NT2/D1 (cell line): ENCODE measurements at regions not wholly inside any gene's neighbourhood (a gene's known extent, or its start where the extent isn't known, plus 50 kb on each side); places are given as distances from the start of the nearest gene placed in this dataset.

Experiments
- DNase-seq: peaks from one replicate; pipeline ENCODE4 v3.0.0-alpha.2; 2011; ENCODE audit warnings: low read depth, low spot score
- H3K27me3 ChIP-seq: 2 replicates; pipeline ENCODE4 v1.6.0; 2011; ENCODE audit warnings: mild to moderate bottlenecking; ENCODE audit not compliant: insufficient read length, insufficient read depth
- H3K36me3 ChIP-seq: 2 replicates; pipeline ENCODE4 v1.6.1; 2011; ENCODE audit warnings: mild to moderate bottlenecking, low read length, mixed read lengths; ENCODE audit not compliant: insufficient read depth, insufficient read length
- H3K4me1 ChIP-seq: 2 replicates; pipeline ENCODE4 v1.5.1; 2011; ENCODE audit not compliant: insufficient read depth, insufficient read length
- H3K4me3 ChIP-seq: 2 replicates; pipeline ENCODE4 v1.5.1; 2011; ENCODE audit warnings: low read depth; ENCODE audit not compliant: insufficient read length
- H3K9ac ChIP-seq: 2 replicates; pipeline ENCODE4 v1.6.0; 2011; ENCODE audit warnings: low read depth; ENCODE audit not compliant: insufficient read length
- H3K9me3 ChIP-seq: 2 replicates; pipeline ENCODE4 v1.5.1; 2011; ENCODE audit warnings: mild to moderate bottlenecking, low read length; ENCODE audit not compliant: insufficient read depth
- SUZ12 ChIP-seq: IDR thresholded peaks from 2 replicates; pipeline ENCODE4 v1.6.1; 2011; ENCODE audit not compliant: insufficient read length, insufficient read depth; ENCODE audit errors: extremely low read depth
- YY1 ChIP-seq: IDR thresholded peaks from 2 replicates; pipeline ENCODE4 v1.6.1; 2011; ENCODE audit not compliant: insufficient read length, insufficient read depth
- ZNF274 ChIP-seq: IDR thresholded peaks from 2 replicates; pipeline ENCODE4 v1.6.1; 2011; ENCODE audit warnings: mild to moderate bottlenecking, low read depth, low read length

DNA sequence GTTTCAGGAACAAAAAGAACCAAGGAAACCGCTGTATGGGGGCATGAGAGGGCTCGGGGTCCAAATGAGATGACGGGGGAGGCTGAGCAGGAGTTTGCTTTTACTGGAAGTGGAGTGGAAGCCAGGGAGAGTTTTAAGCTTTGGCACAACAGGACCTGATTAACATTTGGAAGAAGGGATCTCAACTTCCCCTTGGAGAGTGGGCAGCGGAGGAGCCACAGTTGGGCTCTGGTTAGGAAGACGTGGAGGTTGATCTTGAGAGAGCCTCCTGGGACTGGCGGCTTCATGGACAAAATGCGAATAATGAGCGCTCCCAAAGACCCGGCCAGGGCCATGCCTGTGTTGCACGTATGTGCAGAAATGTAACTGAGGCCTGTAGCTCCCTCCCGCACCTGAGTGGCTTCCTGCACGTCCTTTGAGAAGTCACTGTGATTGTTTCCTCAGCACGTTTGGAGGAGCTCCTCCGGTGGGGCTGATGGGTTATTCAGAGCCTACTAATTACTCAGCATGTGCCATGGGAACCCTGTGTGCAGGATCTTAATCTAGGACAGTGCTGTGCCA lies 595.3 kb upstream of the MGMT start:
- Histone ChIP-seq H3K9me3 (no peaks in the 10 kb centered on the region), H3K4me1 (no peaks in the 10 kb centered on the region), H3K9ac (no peak overlapping the region), H3K36me3 (no peaks in the 10 kb centered on the region), H3K27me3 (no peaks in the 10 kb centered on the region), H3K4me3 (no peak overlapping the region)
- TF ChIP-seq YY1 (no peak), ZNF274 (no peak), SUZ12 (no peak)
- DNase-seq = no peak

DNA sequence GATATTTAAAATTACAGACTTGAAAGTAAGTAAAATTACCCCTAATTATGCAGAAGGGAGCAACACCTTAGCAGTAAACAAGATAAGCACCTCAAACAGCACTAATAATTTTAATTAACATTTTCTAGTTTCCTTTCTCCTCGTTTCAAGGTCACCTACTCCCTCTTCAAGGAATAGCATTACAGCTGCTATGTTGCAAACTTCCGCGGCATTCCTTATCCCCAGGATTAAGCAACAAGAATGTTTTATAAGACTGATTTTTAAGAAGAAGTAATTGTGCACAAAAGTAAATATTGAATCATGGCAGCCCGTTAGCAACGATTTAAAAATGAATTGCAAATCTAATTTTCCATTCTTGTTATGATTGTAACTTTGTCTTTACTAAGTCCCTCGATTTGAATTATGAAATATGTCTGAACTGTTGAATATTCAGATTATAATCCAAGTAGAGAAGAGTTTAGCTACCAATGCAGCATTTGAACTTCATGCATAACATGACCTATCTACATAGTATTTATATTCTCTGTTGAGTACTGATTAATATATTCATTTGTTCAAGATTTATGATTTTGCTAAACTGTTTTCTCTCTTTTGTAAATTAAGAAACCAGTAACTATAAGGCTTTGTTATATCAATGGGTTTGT lies 593.5 kb upstream of the MGMT start:
- H3K9ac ChIP-seq = no peak overlapping the region
- no peak overlapping the region for H3K4me3 ChIP-seq
- H3K9me3 ChIP-seq = no peaks in the 10 kb centered on the region
- H3K4me1 ChIP-seq = no peaks in the 10 kb centered on the region
- DNase-seq = no peak
- TF ChIP-seq ZNF274 (no peak), YY1 (no peak), SUZ12 (no peak)
- no peaks in the 10 kb centered on the region for H3K27me3 ChIP-seq
- H3K36me3 ChIP-seq = no peaks in the 10 kb centered on the region

DNA sequence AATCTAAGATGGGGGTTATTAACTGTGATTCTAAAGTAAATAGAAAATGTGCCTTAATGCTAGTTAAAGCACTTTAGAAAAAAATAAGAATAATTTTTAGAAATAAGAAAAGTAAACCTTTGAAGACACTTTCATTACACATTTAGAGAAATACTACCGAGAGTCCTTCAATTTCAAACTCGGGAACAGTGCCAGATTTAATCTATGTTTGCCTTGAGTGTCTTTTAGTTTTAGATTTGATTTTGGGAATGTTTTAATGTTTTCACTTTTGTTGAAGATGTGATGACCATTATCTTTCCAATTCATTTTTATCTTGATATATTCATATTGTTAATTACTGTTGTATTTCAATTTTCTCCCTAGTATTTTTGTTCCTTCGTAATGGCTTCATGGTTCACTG lies 592.7 kb upstream of the MGMT start:
- TF ChIP-seq YY1 (no peak), ZNF274 (no peak), SUZ12 (no peak)
- H3K9ac ChIP-seq = no peak overlapping the region

DNA sequence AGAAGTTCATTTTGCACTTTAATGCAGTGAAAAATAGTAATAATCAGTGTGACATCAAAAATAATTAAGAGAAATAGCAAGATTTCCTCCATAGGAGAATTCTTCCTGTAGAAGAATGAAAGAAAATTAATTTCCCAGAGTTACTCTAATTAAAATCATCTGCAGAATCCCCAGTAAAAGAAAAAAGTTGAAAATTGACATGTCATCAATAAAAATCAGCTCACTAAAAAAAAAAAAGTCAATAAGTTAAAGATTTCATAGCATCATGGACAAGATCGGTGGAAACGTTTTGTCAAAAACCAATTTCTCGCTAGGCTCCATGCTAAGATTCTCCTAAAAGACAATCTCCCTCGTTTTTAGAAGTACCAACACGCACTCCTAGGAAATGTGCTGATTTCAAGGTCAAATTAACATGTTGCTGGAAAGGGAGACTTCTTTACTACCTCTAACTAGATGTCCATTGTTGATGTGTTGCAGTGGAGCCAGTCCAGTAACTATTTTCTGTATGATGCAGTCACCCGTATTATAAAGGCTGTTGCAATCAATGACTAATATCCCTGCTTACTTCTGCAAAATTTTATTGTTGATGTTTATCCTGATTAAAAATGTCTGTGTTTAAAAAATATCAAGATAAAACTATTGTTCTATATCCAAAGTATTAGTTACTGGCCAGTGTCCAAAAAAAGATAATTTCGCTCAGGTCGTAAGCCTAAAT lies 591.9 kb upstream of the MGMT start:
- no peaks in the 10 kb centered on the region for H3K27me3 ChIP-seq
- no peaks in the 10 kb centered on the region for H3K9me3 ChIP-seq
- no peak overlapping the region for H3K9ac ChIP-seq
- H3K4me1 ChIP-seq = no peaks in the 10 kb centered on the region
- no peaks in the 10 kb centered on the region for H3K36me3 ChIP-seq
- TF ChIP-seq YY1 (no peak), SUZ12 (no peak), ZNF274 (no peak)
- no peak for DNase-seq
- no peak overlapping the region for H3K4me3 ChIP-seq

More for the DNA sequence above, 592.7 kb upstream of the MGMT start:
- Histone ChIP-seq H3K4me3 (no peak overlapping the region), H3K27me3 (no peaks in the 10 kb centered on the region), H3K9me3 (no peaks in the 10 kb centered on the region), H3K36me3 (no peaks in the 10 kb centered on the region), H3K4me1 (no peaks in the 10 kb centered on the region)
- DNase-seq = no peak

DNA sequence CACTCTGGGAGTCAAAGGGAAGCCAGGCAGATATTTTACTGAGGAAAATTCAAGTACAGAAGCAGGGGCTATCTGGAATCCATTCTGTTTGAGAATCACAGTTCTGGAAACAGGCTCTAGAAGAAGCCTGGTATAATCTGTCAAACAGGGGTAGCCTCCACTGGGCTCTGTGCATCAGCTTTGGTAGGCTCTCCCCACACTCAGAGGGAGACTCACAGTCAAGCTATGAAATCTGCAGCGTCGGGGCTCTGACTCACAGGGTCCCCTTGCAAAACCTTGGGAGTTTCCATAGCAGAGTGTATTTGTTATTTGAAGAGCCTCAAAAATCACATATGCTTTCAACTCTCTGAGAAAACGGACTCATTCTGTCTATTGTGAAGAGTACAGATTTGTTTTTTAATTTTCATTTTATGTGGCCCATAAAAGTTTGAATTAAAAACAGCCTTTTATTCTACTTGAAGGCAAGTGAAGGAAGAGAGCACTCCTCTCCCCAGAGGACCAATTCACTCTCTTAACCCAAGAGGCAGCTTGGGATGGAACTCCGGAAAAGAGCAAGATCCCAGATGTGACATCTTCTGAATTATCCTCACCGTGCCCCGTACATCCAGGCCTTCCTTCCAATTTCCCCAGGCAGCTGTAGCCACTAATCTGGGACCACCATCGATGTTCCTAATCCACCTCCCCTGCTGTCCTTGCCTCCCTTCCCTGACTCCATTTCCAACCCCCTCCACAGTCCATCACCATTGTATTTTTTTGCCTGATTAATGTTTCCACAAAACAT lies 590.9 kb upstream of the MGMT start:
- H3K36me3 ChIP-seq = no peaks in the 10 kb centered on the region
- DNase-seq = no peak

DNA sequence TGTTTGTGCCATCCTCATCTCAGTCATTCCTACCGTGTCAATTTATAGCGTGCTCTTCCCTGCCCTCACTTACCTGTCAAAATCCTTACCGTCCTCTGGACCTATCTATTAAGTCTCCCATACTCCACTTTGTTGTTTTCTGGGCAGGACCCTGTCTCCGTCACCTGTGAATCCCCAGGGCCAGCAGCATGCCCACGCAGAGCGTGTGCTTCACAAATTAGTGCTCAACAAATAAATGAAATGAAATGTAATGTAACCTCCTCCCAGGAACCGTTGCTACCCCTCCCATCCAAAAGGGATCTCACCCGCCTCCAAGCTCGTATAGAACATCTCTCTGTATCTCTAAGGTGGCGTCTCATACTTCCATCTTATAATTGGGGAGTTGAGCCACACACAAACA lies 589.9 kb upstream of the MGMT start:
- DNase-seq = no peak
- TF ChIP-seq YY1 (no peak), ZNF274 (no peak), SUZ12 (no peak)
- H3K4me1 ChIP-seq = no peaks in the 10 kb centered on the region
- H3K9ac ChIP-seq = no peak overlapping the region
- H3K27me3 ChIP-seq = no peaks in the 10 kb centered on the region
- no peaks in the 10 kb centered on the region for H3K9me3 ChIP-seq
- no peaks in the 10 kb centered on the region for H3K36me3 ChIP-seq
- H3K4me3 ChIP-seq = no peak overlapping the region

More for the DNA sequence above, 590.9 kb upstream of the MGMT start:
- Histone ChIP-seq H3K9ac (no peak overlapping the region), H3K9me3 (no peaks in the 10 kb centered on the region), H3K4me3 (no peak overlapping the region), H3K4me1 (no peaks in the 10 kb centered on the region), H3K27me3 (no peaks in the 10 kb centered on the region)
- no peak for TF ChIP-seq SUZ12
- no peak for TF ChIP-seq ZNF274
- TF ChIP-seq YY1 = no peak

DNA sequence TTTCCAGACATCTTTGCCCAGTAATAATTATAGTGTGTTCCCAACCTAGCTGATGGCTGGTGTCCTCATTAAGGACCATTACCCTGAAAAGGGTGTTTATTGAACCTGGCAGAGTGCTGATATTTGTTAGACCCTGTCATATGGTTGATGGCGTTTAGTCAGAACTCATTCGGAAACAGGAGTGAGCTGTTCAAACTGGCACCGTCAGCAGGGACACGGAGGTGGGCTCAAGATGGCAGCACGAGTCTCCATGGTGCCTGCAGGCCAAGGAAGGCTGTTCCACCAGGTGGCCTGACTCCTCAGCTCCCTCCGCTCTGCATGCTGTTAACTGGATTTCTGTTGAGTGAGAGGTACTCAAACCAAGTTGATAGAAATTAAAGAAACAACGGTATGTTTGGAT lies 589.1 kb upstream of the MGMT start:
- Histone ChIP-seq H3K27me3 (no peaks in the 10 kb centered on the region), H3K4me1 (no peaks in the 10 kb centered on the region), H3K4me3 (no peak overlapping the region), H3K9me3 (no peaks in the 10 kb centered on the region), H3K36me3 (no peaks in the 10 kb centered on the region), H3K9ac (no peak overlapping the region)
- TF ChIP-seq SUZ12 (no peak), ZNF274 (no peak), YY1 (no peak)
- DNase-seq = no peak
